H4 (cell line): ENCODE measurements at regions not wholly inside any gene's neighbourhood (a gene's known extent, or its start where the extent isn't known, plus 50 kb on each side); places are given as distances from the start of the nearest gene placed in this dataset.
A peak's percentile ranks its signal among the peaks of the same experiment; 100 is the strongest.

ENCODE experiments used
- DNase-seq: peaks from one replicate; pipeline ENCODE4 v3.0.0-alpha.2; 2015; ENCODE audit warnings: low spot score

- no peak for DNase-seq
These were observed 62.7 kb upstream of the MRPS22 start for GRCh38 chr3:139281096-139281495.

GRCh38 chr3:139281522-139282196 lies 62.2 kb upstream of the MRPS22 start:
- no peak for DNase-seq

GRCh38 chr3:139283301-139283700 lies 60.5 kb upstream of the MRPS22 start:
- no peak for DNase-seq

GRCh38 chr3:139284221-139284620 lies 59.6 kb upstream of the MRPS22 start:
- DNase-seq, result no peak

GRCh38 chr3:139285691-139286090 lies 58.1 kb upstream of the MRPS22 start:
- DNase-seq, result no peak

- DNase-seq, result no peak
These were observed 57.6 kb upstream of the MRPS22 start for GRCh38 chr3:139286241-139286640.

- no peak for DNase-seq
These were observed 57.0 kb upstream of the MRPS22 start for GRCh38 chr3:139286825-139287224.

- no peak for DNase-seq
These were observed 56.3 kb upstream of the MRPS22 start for GRCh38 chr3:139287557-139287956.

- no peak for DNase-seq
These were observed 55.5 kb upstream of the MRPS22 start for GRCh38 chr3:139288266-139288821.

GRCh38 chr3:139289860-139290524 lies 53.8 kb upstream of the MRPS22 start:
- DNase-seq, result no peak

GRCh38 chr3:139291276-139292051 lies 52.4 kb upstream of the MRPS22 start:
- no peak for DNase-seq

GRCh38 chr3:139292192-139292591 lies 51.6 kb upstream of the MRPS22 start:
- DNase-seq, result no peak

GRCh38 chr3:139292711-139293664 lies 50.8 kb upstream of the MRPS22 start:
- DNase-seq, result peak; percentile 58

GRCh38 chr3:139293665-139294023 lies 50.2 kb upstream of the MRPS22 start:
- DNase-seq, result no peak
